ENCODE measurements at regions not wholly inside any gene's neighbourhood (a gene's known extent, or its start where the extent isn't known, plus 50 kb on each side); places are given as distances from the start of the nearest gene placed in this dataset.

- ChIA-PET POLR2A (no interaction called here), CTCF (no interaction called here)
- TF ChIP-seq ARNT (IDR thresholded peaks at IDR 0.05), result no peak
- TF ChIP-seq HDGF (IDR thresholded peaks at IDR 0.05; ENCODE audit: borderline replicate concordance), result no peak
- no peak for TF ChIP-seq PKNOX1 (IDR thresholded peaks at IDR 0.05)
- TF ChIP-seq LEF1 (IDR thresholded peaks at IDR 0.05; ENCODE audit: borderline replicate concordance), result no peak
- TF ChIP-seq TARDBP (IDR thresholded peaks at IDR 0.05), result no peak
- TF ChIP-seq FOXK2 (IDR thresholded peaks at IDR 0.05), result no peak
- no peak for TF ChIP-seq SP1 (IDR thresholded peaks at IDR 0.05)
- TF ChIP-seq FOXA1 (IDR thresholded peaks at IDR 0.05), result no peak
- no peak for TF ChIP-seq ELF4 (IDR thresholded peaks at IDR 0.05)
- no peak for TF ChIP-seq BHLHE40 (IDR thresholded peaks at IDR 0.05; ENCODE audit: borderline replicate concordance)
- no peak for TF ChIP-seq NFRKB (IDR thresholded peaks at IDR 0.05)
- DNase-seq (ENCODE audit: extremely low spot score), result no peak
Measured at GRCh38 chr2:45337481-45337880, 273.6 kb downstream of the SRBD1 start.

- ChIA-PET POLR2A (no interaction called here), CTCF (no interaction called here)
- TF ChIP-seq LEF1 (IDR thresholded peaks at IDR 0.05; ENCODE audit: borderline replicate concordance) (no peak), SP1 (IDR thresholded peaks at IDR 0.05) (no peak), L3MBTL2 (conservative IDR thresholded peaks at IDR 0.05) (no peak), FOXM1 (IDR thresholded peaks at IDR 0.05; ENCODE audit: borderline replicate concordance) (no peak), SUZ12 (IDR thresholded peaks at IDR 0.05) (no peak), FOXA1 (IDR thresholded peaks at IDR 0.05) (no peak), HDGF (IDR thresholded peaks at IDR 0.05; ENCODE audit: borderline replicate concordance) (no peak), ZNF384 (IDR thresholded peaks at IDR 0.05) (no peak), NFRKB (IDR thresholded peaks at IDR 0.05) (no peak), ELF4 (IDR thresholded peaks at IDR 0.05) (no peak), CTBP1 (IDR thresholded peaks at IDR 0.05; ENCODE audit: borderline replicate concordance) (no peak), TARDBP (IDR thresholded peaks at IDR 0.05) (no peak), PKNOX1 (IDR thresholded peaks at IDR 0.05) (no peak), ARNT (IDR thresholded peaks at IDR 0.05) (no peak), BHLHE40 (IDR thresholded peaks at IDR 0.05; ENCODE audit: borderline replicate concordance) (no peak), FOXK2 (IDR thresholded peaks at IDR 0.05) (no peak)
- DNase-seq (ENCODE audit: extremely low spot score), result no peak
Measured at GRCh38 chr2:45334205-45334604, 276.9 kb downstream of the SRBD1 start.

- CTCF ChIA-PET, result no interaction called here
- TF ChIP-seq CTBP1 (IDR thresholded peaks at IDR 0.05; ENCODE audit: borderline replicate concordance), result no peak
- no peak for TF ChIP-seq LEF1 (IDR thresholded peaks at IDR 0.05; ENCODE audit: borderline replicate concordance)
- TF ChIP-seq FOXM1 (IDR thresholded peaks at IDR 0.05; ENCODE audit: borderline replicate concordance), result no peak
- no peak for TF ChIP-seq ZNF384 (IDR thresholded peaks at IDR 0.05)
- no peak for TF ChIP-seq SUZ12 (IDR thresholded peaks at IDR 0.05)
- no peak for TF ChIP-seq HDGF (IDR thresholded peaks at IDR 0.05; ENCODE audit: borderline replicate concordance)
- no peak for TF ChIP-seq FOXA1 (IDR thresholded peaks at IDR 0.05)
- no peak for TF ChIP-seq ELF4 (IDR thresholded peaks at IDR 0.05)
- no peak for TF ChIP-seq ARNT (IDR thresholded peaks at IDR 0.05)
- TF ChIP-seq FOXK2 (IDR thresholded peaks at IDR 0.05), result no peak
- TF ChIP-seq TARDBP (IDR thresholded peaks at IDR 0.05), result no peak
- TF ChIP-seq SP1 (IDR thresholded peaks at IDR 0.05), result no peak
- TF ChIP-seq BHLHE40 (IDR thresholded peaks at IDR 0.05; ENCODE audit: borderline replicate concordance), result no peak
- TF ChIP-seq PKNOX1 (IDR thresholded peaks at IDR 0.05), result no peak
- no peak for TF ChIP-seq NFRKB (IDR thresholded peaks at IDR 0.05)
- TF ChIP-seq L3MBTL2 (conservative IDR thresholded peaks at IDR 0.05), result no peak
- no peak for DNase-seq (ENCODE audit: extremely low spot score)
- POLR2A ChIA-PET, result no interaction called here
Measured at GRCh38 chr2:45332567-45332966, 278.5 kb downstream of the SRBD1 start.

- no peak for DNase-seq (ENCODE audit: extremely low spot score)
- ChIA-PET POLR2A (no interaction called here), CTCF (no interaction called here)
Measured at GRCh38 chr2:45332094-45332493, 279.0 kb downstream of the SRBD1 start.

GRCh38 chr2:45331410-45331786 is 279.7 kb downstream of the SRBD1 start:
- CTCF ChIA-PET, result no interaction called here
- DNase-seq (ENCODE audit: extremely low spot score), result no peak
- TF ChIP-seq ARNT (IDR thresholded peaks at IDR 0.05), result no peak
- TF ChIP-seq FOXM1 (IDR thresholded peaks at IDR 0.05; ENCODE audit: borderline replicate concordance), result no peak
- no peak for TF ChIP-seq FOXK2 (IDR thresholded peaks at IDR 0.05)
- TF ChIP-seq SP1 (IDR thresholded peaks at IDR 0.05), result no peak
- POLR2A ChIA-PET, result no interaction called here

More at GRCh38 chr2:45332094-45332493, 279.0 kb downstream of the SRBD1 start:
- TF ChIP-seq LEF1 (IDR thresholded peaks at IDR 0.05; ENCODE audit: borderline replicate concordance), result no peak
- TF ChIP-seq SP1 (IDR thresholded peaks at IDR 0.05), result no peak
- no peak for TF ChIP-seq ARNT (IDR thresholded peaks at IDR 0.05)
- no peak for TF ChIP-seq HDGF (IDR thresholded peaks at IDR 0.05; ENCODE audit: borderline replicate concordance)
- TF ChIP-seq NFRKB (IDR thresholded peaks at IDR 0.05), result no peak
- no peak for TF ChIP-seq FOXM1 (IDR thresholded peaks at IDR 0.05; ENCODE audit: borderline replicate concordance)
- no peak for TF ChIP-seq TARDBP (IDR thresholded peaks at IDR 0.05)
- TF ChIP-seq L3MBTL2 (conservative IDR thresholded peaks at IDR 0.05), result no peak
- TF ChIP-seq CTBP1 (IDR thresholded peaks at IDR 0.05; ENCODE audit: borderline replicate concordance), result no peak
- TF ChIP-seq PKNOX1 (IDR thresholded peaks at IDR 0.05), result no peak
- no peak for TF ChIP-seq ELF4 (IDR thresholded peaks at IDR 0.05)
- no peak for TF ChIP-seq ZNF384 (IDR thresholded peaks at IDR 0.05)
- TF ChIP-seq SUZ12 (IDR thresholded peaks at IDR 0.05), result no peak
- no peak for TF ChIP-seq FOXA1 (IDR thresholded peaks at IDR 0.05)
- no peak for TF ChIP-seq FOXK2 (IDR thresholded peaks at IDR 0.05)
